ENCODE measurements at regions not wholly inside any gene's neighbourhood (a gene's known extent, or its start where the extent isn't known, plus 50 kb on each side); places are given as distances from the start of the nearest gene placed in this dataset.

GRCh38 chr18:39675368-39675767, 2109.8 kb upstream of the CELF4 start:
- no peak for TF ChIP-seq RAD21 (IDR thresholded peaks at IDR 0.05 in 1 of 2, conservative IDR thresholded peaks at IDR 0.05 in 1 of 2; ENCODE audit: low read depth in 2 of 2, low read length in 2 of 2)
- no peak for TF ChIP-seq CTCF (IDR thresholded peaks at IDR 0.05; ENCODE audit: control extremely low read depth in 1 of 3, insufficient read depth in 1 of 3, low read depth in 1 of 3, low read length in 3 of 3)
- no peak for TF ChIP-seq MAFK (IDR thresholded peaks at IDR 0.05; ENCODE audit: low read depth, low read length)
- TF ChIP-seq SUZ12 (IDR thresholded peaks at IDR 0.05; ENCODE audit: low read length): no peak
- no peak for TF ChIP-seq YY1 (IDR thresholded peaks at IDR 0.05; ENCODE audit: low read depth, low read length)
- no peak for TF ChIP-seq ZNF274 (IDR thresholded peaks at IDR 0.05; ENCODE audit: borderline replicate concordance, extremely low read depth, low read length)
- TF ChIP-seq RFX5 (IDR thresholded peaks at IDR 0.05; ENCODE audit: borderline replicate concordance, low read depth, low read length): no peak
- no peak for TF ChIP-seq TAF1 (IDR thresholded peaks at IDR 0.05; ENCODE audit: low read depth, low read length)
- TF ChIP-seq POU5F1 (IDR thresholded peaks at IDR 0.05; ENCODE audit: low read depth, low read length): no peak
- no peak for TF ChIP-seq RBBP5 (IDR thresholded peaks at IDR 0.05; ENCODE audit: borderline replicate concordance, low read depth, low read length)

Data from H1 (cell line).